IPS-18a (cell line): ENCODE measurements at regions not wholly inside any gene's neighbourhood (a gene's known extent, or its start where the extent isn't known, plus 50 kb on each side); places are given as distances from the start of the nearest gene placed in this dataset.

Experiments
- H3K27ac ChIP-seq: one replicate; pipeline ENCODE4 v1.5.1; 2013; ENCODE audit warnings: low read length
- H3K27me3 ChIP-seq: one replicate; pipeline ENCODE4 v1.6.1; 2013; ENCODE audit warnings: mild to moderate bottlenecking, low read length; ENCODE audit not compliant: control insufficient read depth, insufficient read depth
- H3K36me3 ChIP-seq: one replicate; pipeline ENCODE4 v1.6.1; 2013; ENCODE audit warnings: low read depth, low read length; ENCODE audit not compliant: control insufficient read depth
- H3K4me1 ChIP-seq: one replicate; pipeline ENCODE4 v1.6.1; 2013; ENCODE audit warnings: low read depth, low read length; ENCODE audit not compliant: control insufficient read depth
- H3K4me3 ChIP-seq: one replicate; pipeline ENCODE4 v1.5.1; 2013; ENCODE audit warnings: low read length
- H3K9ac ChIP-seq: one replicate; pipeline ENCODE4 v1.6.1; 2013; ENCODE audit warnings: mild to moderate bottlenecking, low read length, moderate library complexity
- H3K9me3 ChIP-seq: one replicate; pipeline ENCODE4 v1.6.1; 2013; ENCODE audit warnings: low read depth, low read length; ENCODE audit not compliant: control insufficient read depth

DNA sequence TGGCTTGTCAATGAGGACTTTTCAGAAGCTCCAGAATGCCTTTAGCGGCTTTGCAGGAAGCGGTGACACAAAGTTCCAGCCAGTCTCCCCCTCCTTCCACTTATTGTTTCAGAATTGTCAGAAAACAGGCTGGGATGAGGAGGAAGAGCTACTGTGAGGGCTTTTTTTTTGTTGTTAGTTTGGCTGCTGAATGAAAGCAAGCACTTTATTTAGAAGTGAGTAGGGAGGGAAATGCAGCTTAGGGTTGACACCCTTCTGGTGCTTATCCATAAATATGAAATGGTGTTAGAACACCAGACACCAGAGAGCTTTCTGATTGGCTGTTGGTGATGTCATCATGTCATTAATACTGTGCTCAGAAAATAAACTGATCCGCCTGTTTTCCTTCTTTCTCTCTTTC lies 251.5 kb downstream of the SOX4 start:
- H3K27ac ChIP-seq: no peak overlapping the region
- H3K4me3 ChIP-seq: no peak overlapping the region
- peaks cover 43% of the 10 kb centered on the region for H3K4me1 ChIP-seq
- H3K36me3 ChIP-seq: peaks cover 3% of the 10 kb centered on the region
- no peak overlapping the region for H3K9ac ChIP-seq
- H3K27me3 ChIP-seq: no peaks in the 10 kb centered on the region
- no peaks in the 10 kb centered on the region for H3K9me3 ChIP-seq

- no peak overlapping the region for H3K27ac ChIP-seq
- peaks cover under 1% of the 10 kb centered on the region for H3K36me3 ChIP-seq
- H3K9me3 ChIP-seq: no peaks in the 10 kb centered on the region
These were observed 252.0 kb downstream of the SOX4 start for GRCh38 chr6:21845439-21846140.

DNA sequence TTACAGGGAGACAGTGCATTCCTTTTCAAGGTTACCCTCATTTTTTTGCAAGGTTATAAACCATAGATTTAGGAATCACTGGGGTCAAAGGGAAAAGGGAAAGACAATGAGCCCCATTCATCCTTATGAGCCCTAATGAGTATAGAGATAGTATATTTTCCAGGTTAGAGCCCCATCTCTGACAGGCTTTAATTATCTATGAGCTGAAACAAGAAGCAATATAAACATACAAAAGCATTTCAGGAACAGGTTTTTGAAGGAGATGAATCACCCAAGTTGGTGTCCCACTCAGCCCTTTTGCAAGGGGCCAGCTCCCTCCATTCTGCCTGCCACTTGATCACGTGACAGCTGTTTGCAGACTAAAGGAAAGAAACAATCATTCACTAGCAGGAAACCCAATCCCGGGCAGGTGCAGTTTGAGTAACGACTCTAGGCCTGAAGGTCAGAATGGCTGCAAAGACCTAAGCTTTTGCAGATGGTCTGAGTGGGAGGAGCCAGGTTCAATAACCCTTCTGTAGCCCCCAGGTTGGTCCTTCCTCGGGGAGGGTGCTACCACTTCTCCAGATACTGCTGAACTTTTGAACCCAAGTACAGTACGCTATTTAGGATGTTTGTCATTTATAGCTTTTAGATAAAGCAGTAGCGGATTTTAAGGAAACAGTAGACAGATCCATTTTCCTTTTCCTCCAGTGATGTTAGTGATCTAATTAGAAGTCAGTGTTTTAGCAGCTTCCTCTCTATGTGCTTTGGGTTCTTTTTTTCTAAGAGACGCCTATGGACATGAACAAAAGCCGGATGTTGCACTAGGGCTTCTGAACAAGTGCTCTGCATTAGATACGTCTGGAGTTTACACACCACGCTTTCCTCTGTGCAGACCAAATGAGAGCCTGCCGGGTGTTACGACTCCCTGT lies 253.2 kb downstream of the SOX4 start:
- H3K4me1 ChIP-seq: peaks cover 43% of the 10 kb centered on the region
- H3K27me3 ChIP-seq: no peaks in the 10 kb centered on the region
- no peak overlapping the region for H3K9ac ChIP-seq
- no peak overlapping the region for H3K27ac ChIP-seq
- no peaks in the 10 kb centered on the region for H3K36me3 ChIP-seq
- H3K4me3 ChIP-seq: no peak overlapping the region
- no peaks in the 10 kb centered on the region for H3K9me3 ChIP-seq

More at GRCh38 chr6:21845439-21846140, 252.0 kb downstream of the SOX4 start:
- no peak overlapping the region for H3K9ac ChIP-seq
- peaks cover 43% of the 10 kb centered on the region for H3K4me1 ChIP-seq
- H3K27me3 ChIP-seq: no peaks in the 10 kb centered on the region
- no peak overlapping the region for H3K4me3 ChIP-seq

DNA sequence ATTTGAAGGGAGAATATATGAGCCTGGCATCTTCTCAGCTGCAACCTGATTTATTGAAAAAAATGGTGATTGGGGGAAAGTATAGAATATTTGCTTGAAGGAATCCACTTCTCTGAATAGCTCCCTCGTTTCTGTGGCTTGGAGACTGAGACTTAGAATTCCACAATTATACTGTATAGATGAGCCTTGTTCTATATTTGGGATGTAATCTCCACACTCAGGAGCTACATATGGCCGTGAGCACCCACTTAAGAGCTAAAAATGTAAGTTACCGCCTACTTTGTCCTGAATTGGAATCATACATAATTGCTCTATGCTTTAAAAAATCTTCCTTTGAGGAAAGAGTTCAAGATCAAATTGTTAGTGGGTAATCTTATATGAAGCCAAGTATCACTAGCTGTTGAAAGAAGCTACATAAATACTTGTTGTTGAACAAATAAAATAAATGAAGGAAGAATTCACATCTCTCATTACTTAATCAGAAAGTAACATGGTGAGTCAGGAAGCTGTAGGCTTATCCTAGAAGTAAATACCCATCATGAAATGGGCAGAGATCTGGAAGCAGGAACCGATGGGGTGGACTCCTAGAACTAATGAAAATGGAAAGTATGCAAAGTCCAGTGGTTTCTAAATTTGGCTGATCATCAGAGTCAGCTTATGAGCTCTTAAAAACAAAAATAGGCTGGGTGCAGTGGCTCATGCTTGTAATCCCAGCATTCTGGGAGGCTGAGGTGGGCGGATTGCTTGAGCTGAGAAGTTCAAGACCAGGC lies 254.3 kb downstream of the SOX4 start:
- no peak overlapping the region for H3K27ac ChIP-seq
- H3K9me3 ChIP-seq: no peaks in the 10 kb centered on the region
- no peaks in the 10 kb centered on the region for H3K27me3 ChIP-seq
- H3K4me1 ChIP-seq: peaks cover 41% of the 10 kb centered on the region
- H3K4me3 ChIP-seq: no peak overlapping the region
- H3K9ac ChIP-seq: no peak overlapping the region
- H3K36me3 ChIP-seq: no peaks in the 10 kb centered on the region

GRCh38 chr6:21850691-21851090 lies 257.1 kb downstream of the SOX4 start:
- H3K9me3 ChIP-seq: no peaks in the 10 kb centered on the region
- no peaks in the 10 kb centered on the region for H3K27me3 ChIP-seq
- H3K4me3 ChIP-seq: no peak overlapping the region
- H3K4me1 ChIP-seq: peaks cover 18% of the 10 kb centered on the region
- no peak overlapping the region for H3K27ac ChIP-seq
- H3K9ac ChIP-seq: no peak overlapping the region
- no peaks in the 10 kb centered on the region for H3K36me3 ChIP-seq

GRCh38 chr6:21855811-21856455 lies 262.4 kb downstream of the SOX4 start:
- no peak overlapping the region for H3K27ac ChIP-seq
- no peak overlapping the region for H3K9ac ChIP-seq
- no peak overlapping the region for H3K4me3 ChIP-seq
- H3K36me3 ChIP-seq: no peaks in the 10 kb centered on the region
- no peaks in the 10 kb centered on the region for H3K9me3 ChIP-seq
- H3K4me1 ChIP-seq: no peaks in the 10 kb centered on the region
- no peaks in the 10 kb centered on the region for H3K27me3 ChIP-seq

GRCh38 chr6:21856456-21856825 lies 262.9 kb downstream of the SOX4 start:
- no peaks in the 10 kb centered on the region for H3K36me3 ChIP-seq
- no peak overlapping the region for H3K27ac ChIP-seq

DNA sequence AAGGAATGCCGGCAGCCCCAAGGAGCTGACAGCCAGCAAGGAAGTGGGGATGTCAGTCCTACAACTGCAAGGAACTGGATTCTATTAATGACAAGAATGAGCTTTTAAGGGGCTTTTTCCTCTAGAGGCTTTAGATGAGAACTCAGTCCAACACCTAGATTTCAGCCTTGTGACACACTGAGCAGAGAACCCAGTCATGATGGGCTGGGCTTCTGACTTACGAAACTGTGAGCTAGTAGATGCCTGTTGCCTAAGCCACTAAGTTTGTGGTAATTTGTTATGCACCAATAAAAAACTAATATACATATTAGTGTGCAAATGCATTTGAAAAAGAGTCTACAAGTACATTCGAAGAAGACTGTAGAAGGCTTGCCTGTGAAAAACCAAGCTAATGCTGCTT lies 263.3 kb downstream of the SOX4 start:
- H3K36me3 ChIP-seq: no peaks in the 10 kb centered on the region
- H3K4me1 ChIP-seq: no peaks in the 10 kb centered on the region
- no peak overlapping the region for H3K4me3 ChIP-seq

More at GRCh38 chr6:21856456-21856825, 262.9 kb downstream of the SOX4 start:
- Histone ChIP-seq H3K4me1 (no peaks in the 10 kb centered on the region), H3K27me3 (no peaks in the 10 kb centered on the region), H3K9ac (no peak overlapping the region), H3K9me3 (no peaks in the 10 kb centered on the region), H3K4me3 (no peak overlapping the region)

GRCh38 chr6:21858076-21858475 lies 264.5 kb downstream of the SOX4 start:
- Histone ChIP-seq H3K9ac (no peak overlapping the region), H3K4me3 (no peak overlapping the region), H3K27ac (no peak overlapping the region), H3K9me3 (no peaks in the 10 kb centered on the region), H3K27me3 (no peaks in the 10 kb centered on the region), H3K4me1 (no peaks in the 10 kb centered on the region), H3K36me3 (no peaks in the 10 kb centered on the region)

More for the DNA sequence above, 263.3 kb downstream of the SOX4 start:
- Histone ChIP-seq H3K27ac (no peak overlapping the region), H3K9ac (no peak overlapping the region), H3K9me3 (no peaks in the 10 kb centered on the region), H3K27me3 (no peaks in the 10 kb centered on the region)

GRCh38 chr6:21859193-21859735 lies 265.7 kb downstream of the SOX4 start:
- no peaks in the 10 kb centered on the region for H3K9me3 ChIP-seq
- no peaks in the 10 kb centered on the region for H3K4me1 ChIP-seq
- no peak overlapping the region for H3K27ac ChIP-seq
- no peak overlapping the region for H3K4me3 ChIP-seq
- H3K9ac ChIP-seq: no peak overlapping the region
- no peaks in the 10 kb centered on the region for H3K36me3 ChIP-seq
- no peaks in the 10 kb centered on the region for H3K27me3 ChIP-seq

GRCh38 chr6:21861942-21862341 lies 268.4 kb downstream of the SOX4 start:
- no peak overlapping the region for H3K9ac ChIP-seq
- no peaks in the 10 kb centered on the region for H3K36me3 ChIP-seq
- H3K4me3 ChIP-seq: no peak overlapping the region
- H3K4me1 ChIP-seq: no peaks in the 10 kb centered on the region
- no peaks in the 10 kb centered on the region for H3K27me3 ChIP-seq
- H3K9me3 ChIP-seq: no peaks in the 10 kb centered on the region
- H3K27ac ChIP-seq: no peak overlapping the region
